IMR-90 (cell line): ENCODE measurements at regions not wholly inside any gene's neighbourhood (a gene's known extent, or its start where the extent isn't known, plus 50 kb on each side); places are given as distances from the start of the nearest gene placed in this dataset.

ENCODE experiments used
- ATAC-seq: fragments of 200-7000 bp; cut with Tn5 transposase; 2 replicates; pipeline ENCODE4 v1.9.1; 2020; ENCODE audit warnings: low read depth, mild to moderate bottlenecking, moderate library complexity
- BruUV-seq: library from RNA; stranded (reverse); fragments of 400-500 nt; replicated peaks from 2 replicates; lab custom pipeline; 2021; lab: Mats Ljungman, UMichigan
- CTCF ChIA-PET: fragments of 300-600 bp; formaldehyde crosslinking; extraction: SDS; loops from one replicate; lab custom pipeline; 2021; ENCODE audit warnings: antibody characterized with exemption; lab: Yijun Ruan, JAX
- POLR2A ChIA-PET: fragments of 300-600 bp; sonication (Branson Sonifier 250); formaldehyde crosslinking; loops from one replicate; lab custom pipeline; 2022; ENCODE audit warnings: antibody characterized with exemption; ENCODE audit not compliant: unreplicated experiment; lab: Charles Lee
- DNase-seq: peaks from one replicate; pipeline ENCODE4 v3.0.0; 2013
- H2AFZ ChIP-seq: replicated peaks from 2 replicates; pipeline ENCODE3; 2013; ENCODE audit warnings: low read length, mild to moderate bottlenecking; ENCODE audit not compliant: poor library complexity
- H2AK5ac ChIP-seq: 2 replicates; pipeline ENCODE4 v1.6.1; 2013; ENCODE audit warnings: low read depth, low read length, inconsistent platforms
- H2AK9ac ChIP-seq: replicated peaks from 2 replicates; pipeline ENCODE3; 2013; ENCODE audit warnings: mild to moderate bottlenecking, low read depth, low read length, moderate library complexity; ENCODE audit not compliant: poor library complexity
- H2BK120ac ChIP-seq: 2 replicates; pipeline ENCODE4 v1.6.1; 2013; ENCODE audit warnings: low read depth, low read length, inconsistent platforms
- H2BK15ac ChIP-seq: 3 replicates; pipeline ENCODE4 v1.6.1; 2013; ENCODE audit warnings: low read depth, low read length, inconsistent platforms
- H2BK20ac ChIP-seq: 2 replicates; pipeline ENCODE4 v1.6.1; 2013; ENCODE audit warnings: low read depth, mild to moderate bottlenecking, inconsistent platforms, low read length, moderate library complexity
- H2BK5ac ChIP-seq: 2 replicates; pipeline ENCODE4 v1.6.1; 2013; ENCODE audit warnings: mild to moderate bottlenecking, low read depth, low read length, inconsistent platforms; ENCODE audit not compliant: poor library complexity, severe bottlenecking
- H3K14ac ChIP-seq: replicated peaks from 2 replicates; pipeline ENCODE4 v1.6.1; 2013; ENCODE audit warnings: low read depth, low read length, inconsistent platforms
- H3K18ac ChIP-seq: 2 replicates; pipeline ENCODE4 v1.6.1; 2013; ENCODE audit warnings: low read depth, low read length, control low read depth
- H3K23ac ChIP-seq: 2 replicates; pipeline ENCODE4 v1.6.1; 2013; ENCODE audit warnings: low read depth, low read length, inconsistent platforms
- H3K27ac ChIP-seq: 2 replicates; pipeline ENCODE4 v1.5.1; 2013; ENCODE audit warnings: mild to moderate bottlenecking, control low read depth, low read length; ENCODE audit not compliant: insufficient read depth
- H3K27me3 ChIP-seq: 2 replicates; pipeline ENCODE4 v1.6.1; 2013; ENCODE audit warnings: low read length; ENCODE audit not compliant: control insufficient read depth, insufficient read depth
- H3K36me3 ChIP-seq: 2 replicates; pipeline ENCODE4 v1.6.1; 2013; ENCODE audit warnings: low read length, mixed read lengths; ENCODE audit not compliant: control insufficient read depth, insufficient read depth
- H3K4ac ChIP-seq: 2 replicates; pipeline ENCODE4 v1.6.1; 2013; ENCODE audit warnings: low read depth, low read length, inconsistent platforms
- H3K4me1 ChIP-seq: 2 replicates; pipeline ENCODE4 v1.6.1; 2013; ENCODE audit warnings: low read length, mixed read lengths; ENCODE audit not compliant: control insufficient read depth, insufficient read depth
- H3K4me2 ChIP-seq: 2 replicates; pipeline ENCODE4 v1.6.1; 2013; ENCODE audit warnings: low read depth, mild to moderate bottlenecking, control low read depth, low read length, moderate library complexity
- H3K4me3 ChIP-seq: 2 replicates; pipeline ENCODE4 v1.5.1; 2013; ENCODE audit warnings: low read depth, mild to moderate bottlenecking, control low read depth, low read length, moderate library complexity; ENCODE audit not compliant: insufficient read depth
- H3K56ac ChIP-seq: 2 replicates; pipeline ENCODE4 v1.6.1; 2013; ENCODE audit warnings: low read length, inconsistent platforms; ENCODE audit not compliant: insufficient read depth; ENCODE audit errors: extremely low read depth
- H3K79me1 ChIP-seq, 2 experiments: 2 replicates each; pipeline ENCODE4 v1.6.1; 2013; ENCODE audit warnings: low read length in 2 of 2, inconsistent platforms in 1 of 2, low read depth in 1 of 2
- H3K9ac ChIP-seq: 2 replicates; pipeline ENCODE4 v1.6.1; 2013; ENCODE audit warnings: low read depth, low read length, control low read depth
- H3K9me1 ChIP-seq: 2 replicates; pipeline ENCODE4 v1.6.1; 2013; ENCODE audit warnings: low read length, inconsistent platforms; ENCODE audit not compliant: insufficient read depth
- H3K9me3 ChIP-seq: 2 replicates; pipeline ENCODE4 v1.6.1; 2013; ENCODE audit warnings: low read length; ENCODE audit not compliant: control insufficient read depth, insufficient read depth
- H4K20me1 ChIP-seq: 2 replicates; pipeline ENCODE4 v1.6.1; 2013; ENCODE audit warnings: low read length, inconsistent platforms; ENCODE audit not compliant: insufficient read depth
- H4K5ac ChIP-seq: 2 replicates; pipeline ENCODE4 v1.6.1; 2013; ENCODE audit warnings: mild to moderate bottlenecking, low read depth, low read length, control low read depth
- H4K8ac ChIP-seq, 2 experiments: 2 replicates each; pipeline ENCODE4 v1.6.1; 2013; ENCODE audit warnings: low read depth in 2 of 2, low read length in 2 of 2, control low read depth in 1 of 2, inconsistent platforms in 1 of 2
- H4K91ac ChIP-seq: 2 replicates; pipeline ENCODE4 v1.6.1; 2013; ENCODE audit warnings: low read depth, low read length, inconsistent platforms; ENCODE audit not compliant: insufficient read depth
- ELK1 ChIP-seq: fragments of 150-350 bp; IDR thresholded peaks from 2 replicates; pipeline ENCODE4 v1.6.1; 2016; ENCODE audit warnings: low read depth, mild to moderate bottlenecking, low read length, moderate library complexity, borderline replicate concordance
- WGBS, 2 experiments: methylation state at CpG; one replicate each; pipeline versions ENCODE4 v1.1.5 to v1.1.7; 2013; ENCODE audit warnings: missing lambda C conversion rate in 2 of 2; ENCODE audit not compliant: insufficient read length in 1 of 2; ENCODE audit errors: extremely low coverage in 2 of 2; 5-methylcytosine and 5-hydroxymethylcytosine counted together
- dilution Hi-C: fragments of 300-500 bp; cut with HindIII; formaldehyde crosslinking; loops from one replicate; pipeline ENCODE4 v1.14.3; 2018; ENCODE audit warnings: low sequenced_read_pairs; ENCODE audit not compliant: unreplicated experiment
- in situ Hi-C: fragments of 300-500 bp; cut with MboI; formaldehyde crosslinking; loops from 3 replicates; pipeline ENCODE4 v1.14.3; 2019; ENCODE audit warnings: low sequenced_read_pairs, inconsistent platforms, mixed read lengths
- intact Hi-C: fragments of 100-400 bp; cut with micrococcal nuclease; formaldehyde crosslinking; loops from 2 replicates; pipeline ENCODE4 v1.10.0; 2022

- Histone ChIP-seq H3K36me3 (no peaks in the 10 kb centered on the region), H3K14ac (no peak overlapping the region), H2BK20ac (no peak overlapping the region), H4K8ac (no peak overlapping the region), H3K4me3 (no peak overlapping the region), H4K5ac (no peak overlapping the region), H3K18ac (no peak overlapping the region), H3K56ac (no peak overlapping the region), H3K9ac (no peak overlapping the region), H3K27me3 (no peaks in the 10 kb centered on the region), H4K91ac (no peak overlapping the region), H3K9me3 (peaks cover 7% of the 10 kb centered on the region), H2BK15ac (no peak overlapping the region), H3K23ac (no peak overlapping the region), H3K79me1 (no peaks in the 10 kb centered on the region), H2AFZ (no peak overlapping the region), H3K9me1 (no peaks in the 10 kb centered on the region), H2BK120ac (no peak overlapping the region), H4K20me1 (no peaks in the 10 kb centered on the region), H3K4me2 (no peak overlapping the region), H3K4me1 (no peaks in the 10 kb centered on the region), H2BK5ac (no peak overlapping the region), H2AK9ac (no peak overlapping the region), H3K4ac (no peak overlapping the region), H2AK5ac (no peak overlapping the region), H3K27ac (no peak overlapping the region)
- intact Hi-C loops: no loop called here
- dilution Hi-C loops: no loop called here
- POLR2A ChIA-PET: no interaction called here
- ATAC-seq (no peak), DNase-seq (no peak)
- TF ChIP-seq ELK1: no peak
- WGBS, 2 experiments: 0% methylated on average over 1 of the region's 1 CpG; no CpG with 5 or more reads in 1 of the 2 experiments
- in situ Hi-C loops: no loop called here
- CTCF ChIA-PET: no interaction called here
- no TSS peak for BruUV-seq
Observed at GRCh38 chr2:153551698-153552097, 73.1 kb upstream of the RPRM start.
